ENCODE measurements at regions not wholly inside any gene's neighbourhood (a gene's known extent, or its start where the extent isn't known, plus 50 kb on each side); places are given as distances from the start of the nearest gene placed in this dataset.

- H3K27me3 ChIP-seq (ENCODE audit: insufficient read depth, low read length, poor library complexity), result no peaks in the 10 kb centered on the region
- H2AK5ac ChIP-seq (ENCODE audit: low read length), result no peak overlapping the region
- no peak overlapping the region for H3K4me3 ChIP-seq (ENCODE audit: low read length)
- no peak overlapping the region for H3K23ac ChIP-seq (ENCODE audit: low read length)
- no peak overlapping the region for H3K18ac ChIP-seq (ENCODE audit: low read length)
- H2BK15ac ChIP-seq (replicated peaks; ENCODE audit: low read depth), result no peak overlapping the region
- peak; percentile 23 for DNase-seq
- peaks cover 6% of the 10 kb centered on the region for H3K4me1 ChIP-seq (ENCODE audit: control insufficient read depth, low read depth, low read length)
- no peaks in the 10 kb centered on the region for H3K79me1 ChIP-seq (ENCODE audit: low read length)
- H3K9ac ChIP-seq (ENCODE audit: low read length), result no peak overlapping the region
- no peaks in the 10 kb centered on the region for H3K36me3 ChIP-seq (ENCODE audit: control insufficient read depth, insufficient read depth, low read length)
- no peak overlapping the region for H3K56ac ChIP-seq (ENCODE audit: low read length)
- H4K8ac ChIP-seq (ENCODE audit: low read depth, low read length), result no peak overlapping the region
- H3K4ac ChIP-seq (ENCODE audit: low read depth, low read length), result no peak overlapping the region
- peak overlapping the region; percentile 2 for H3K27ac ChIP-seq (ENCODE audit: low read depth, low read length)
- no peak overlapping the region for H2BK5ac ChIP-seq (ENCODE audit: low read length)
- WGBS (ENCODE audit: extremely low coverage, insufficient coverage, low lambda C conversion rate), result no CpG with 5 or more reads among the region's 7 CpGs
- H4K5ac ChIP-seq (ENCODE audit: low read length), result no peak overlapping the region
- H2BK120ac ChIP-seq (ENCODE audit: low read depth, low read length), result no peak overlapping the region
- no peaks in the 10 kb centered on the region for H3K79me2 ChIP-seq (ENCODE audit: control insufficient read depth, insufficient read depth, low read length)
- H3K4me2 ChIP-seq (ENCODE audit: low read length), result no peak overlapping the region
Observed at GRCh38 chr14:61179061-61179690, 102.0 kb downstream of the TMEM30B start.

- peak overlapping the region; percentile 63 for H3K27ac ChIP-seq (ENCODE audit: low read depth, low read length)
- no peak overlapping the region for H3K4me3 ChIP-seq (ENCODE audit: low read length)
- peak overlapping the region; percentile 17 for H2AK5ac ChIP-seq (ENCODE audit: low read length)
- no peak overlapping the region for H3K9ac ChIP-seq (ENCODE audit: low read length)
- H3K23ac ChIP-seq (ENCODE audit: low read length), result no peak overlapping the region
- H3K79me1 ChIP-seq (ENCODE audit: low read length), result no peaks in the 10 kb centered on the region
- H3K4me1 ChIP-seq (ENCODE audit: control insufficient read depth, low read depth, low read length), result peaks cover 6% of the 10 kb centered on the region
- peak; percentile 89 for DNase-seq
- no peak overlapping the region for H2BK15ac ChIP-seq (replicated peaks; ENCODE audit: low read depth)
- no peak overlapping the region for H2BK5ac ChIP-seq (ENCODE audit: low read length)
- H3K27me3 ChIP-seq (ENCODE audit: insufficient read depth, low read length, poor library complexity), result no peaks in the 10 kb centered on the region
- H3K18ac ChIP-seq (ENCODE audit: low read length), result no peak overlapping the region
- no peak overlapping the region for H3K4me2 ChIP-seq (ENCODE audit: low read length)
- WGBS (ENCODE audit: extremely low coverage, insufficient coverage, low lambda C conversion rate), result no CpG with 5 or more reads among the region's 7 CpGs
- no peak overlapping the region for H2BK120ac ChIP-seq (ENCODE audit: low read depth, low read length)
- no peak overlapping the region for H4K5ac ChIP-seq (ENCODE audit: low read length)
- H3K36me3 ChIP-seq (ENCODE audit: control insufficient read depth, insufficient read depth, low read length), result no peaks in the 10 kb centered on the region
- H3K56ac ChIP-seq (ENCODE audit: low read length), result peak overlapping the region; percentile 44
- no peaks in the 10 kb centered on the region for H3K79me2 ChIP-seq (ENCODE audit: control insufficient read depth, insufficient read depth, low read length)
- H4K8ac ChIP-seq (ENCODE audit: low read depth, low read length), result no peak overlapping the region
- H3K4ac ChIP-seq (ENCODE audit: low read depth, low read length), result no peak overlapping the region
Observed at GRCh38 chr14:61178226-61179060, 102.7 kb downstream of the TMEM30B start.

DNA sequence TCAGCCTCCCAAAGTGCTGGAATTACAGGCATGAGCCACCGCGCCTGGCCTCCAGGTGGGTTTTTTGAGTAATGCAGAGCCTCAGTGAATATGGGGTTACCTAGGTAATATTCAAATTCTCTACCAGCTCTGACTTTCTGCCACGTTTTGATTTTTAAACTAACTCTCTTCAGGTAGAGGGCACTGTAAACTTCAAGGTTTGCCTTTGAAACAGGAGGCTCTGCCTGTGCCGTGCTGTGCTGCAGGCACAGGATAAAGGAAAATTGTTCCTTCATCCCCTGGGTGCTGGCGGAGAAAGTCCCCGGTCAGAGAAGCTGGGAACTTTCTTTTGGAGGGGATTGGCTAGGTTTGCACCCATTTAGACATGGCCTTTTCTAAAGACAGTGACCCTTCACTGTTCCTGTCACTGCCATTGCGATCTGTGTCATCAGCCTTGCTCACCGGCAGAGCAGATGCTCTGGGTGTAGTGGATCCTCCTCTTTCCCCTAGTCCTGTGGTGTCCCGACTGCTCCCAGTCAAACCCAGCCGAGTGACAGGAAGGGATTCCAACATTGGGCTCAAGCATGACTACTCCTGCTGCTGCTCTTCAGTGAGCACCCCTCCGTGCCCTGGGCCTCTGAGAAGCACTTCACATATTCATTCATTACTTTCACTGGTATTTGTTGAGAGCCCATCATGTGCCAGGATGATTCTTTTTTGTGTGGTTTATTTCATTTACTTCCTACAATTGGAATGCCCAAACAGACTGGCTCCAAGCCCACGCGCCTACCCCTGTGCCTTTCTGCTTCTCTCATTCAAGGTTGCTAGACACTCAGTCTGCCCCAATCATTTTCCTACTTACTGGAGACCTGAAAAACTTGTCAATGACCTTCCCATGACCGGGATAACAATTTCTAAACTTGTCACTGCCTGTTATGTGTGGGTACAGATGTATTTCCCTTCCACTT, 103.6 kb downstream of the TMEM30B start:
- Histone ChIP-seq H3K23ac (ENCODE audit: low read length) (no peak overlapping the region), H2AK5ac (ENCODE audit: low read length) (peak overlapping the region; percentile 17), H3K4ac (ENCODE audit: low read depth, low read length) (no peak overlapping the region), H3K36me3 (ENCODE audit: control insufficient read depth, insufficient read depth, low read length) (no peaks in the 10 kb centered on the region), H3K9ac (ENCODE audit: low read length) (no peak overlapping the region), H3K27ac (ENCODE audit: low read depth, low read length) (no peak overlapping the region), H4K5ac (ENCODE audit: low read length) (no peak overlapping the region), H2BK120ac (ENCODE audit: low read depth, low read length) (no peak overlapping the region), H2BK5ac (ENCODE audit: low read length) (no peak overlapping the region), H3K4me3 (ENCODE audit: low read length) (no peak overlapping the region), H3K79me2 (ENCODE audit: control insufficient read depth, insufficient read depth, low read length) (no peaks in the 10 kb centered on the region), H3K4me1 (ENCODE audit: control insufficient read depth, low read depth, low read length) (peaks cover 6% of the 10 kb centered on the region), H3K4me2 (ENCODE audit: low read length) (no peak overlapping the region), H2BK15ac (replicated peaks; ENCODE audit: low read depth) (no peak overlapping the region), H3K18ac (ENCODE audit: low read length) (peak overlapping the region; percentile 20), H4K8ac (ENCODE audit: low read depth, low read length) (no peak overlapping the region), H3K56ac (ENCODE audit: low read length) (peak overlapping the region; percentile 67), H3K27me3 (ENCODE audit: insufficient read depth, low read length, poor library complexity) (no peaks in the 10 kb centered on the region), H3K79me1 (ENCODE audit: low read length) (no peaks in the 10 kb centered on the region)
- WGBS (ENCODE audit: extremely low coverage, insufficient coverage, low lambda C conversion rate), result no CpG with 5 or more reads among the region's 14 CpGs
- DNase-seq, result peak; percentile 83

- no peak overlapping the region for H3K18ac ChIP-seq (ENCODE audit: low read length)
- no peak overlapping the region for H3K4ac ChIP-seq (ENCODE audit: low read depth, low read length)
- H2BK120ac ChIP-seq (ENCODE audit: low read depth, low read length), result no peak overlapping the region
- no peaks in the 10 kb centered on the region for H3K79me2 ChIP-seq (ENCODE audit: control insufficient read depth, insufficient read depth, low read length)
- H2AK5ac ChIP-seq (ENCODE audit: low read length), result no peak overlapping the region
- H3K4me3 ChIP-seq (ENCODE audit: low read length), result no peak overlapping the region
- H4K5ac ChIP-seq (ENCODE audit: low read length), result no peak overlapping the region
- H3K23ac ChIP-seq (ENCODE audit: low read length), result no peak overlapping the region
- no peak overlapping the region for H4K8ac ChIP-seq (ENCODE audit: low read depth, low read length)
- no peak overlapping the region for H3K56ac ChIP-seq (ENCODE audit: low read length)
- H3K27ac ChIP-seq (ENCODE audit: low read depth, low read length), result no peak overlapping the region
- no peak overlapping the region for H3K4me2 ChIP-seq (ENCODE audit: low read length)
- no peaks in the 10 kb centered on the region for H3K36me3 ChIP-seq (ENCODE audit: control insufficient read depth, insufficient read depth, low read length)
- no peak for DNase-seq
- H2BK15ac ChIP-seq (replicated peaks; ENCODE audit: low read depth), result no peak overlapping the region
- peaks cover 6% of the 10 kb centered on the region for H3K4me1 ChIP-seq (ENCODE audit: control insufficient read depth, low read depth, low read length)
- H3K27me3 ChIP-seq (ENCODE audit: insufficient read depth, low read length, poor library complexity), result no peaks in the 10 kb centered on the region
- WGBS (ENCODE audit: extremely low coverage, insufficient coverage, low lambda C conversion rate), result no CpG with 5 or more reads among the region's 2 CpGs
- no peak overlapping the region for H3K9ac ChIP-seq (ENCODE audit: low read length)
- H2BK5ac ChIP-seq (ENCODE audit: low read length), result no peak overlapping the region
- no peaks in the 10 kb centered on the region for H3K79me1 ChIP-seq (ENCODE audit: low read length)
Observed at GRCh38 chr14:61176686-61177085, 104.5 kb downstream of the TMEM30B start.

DNA sequence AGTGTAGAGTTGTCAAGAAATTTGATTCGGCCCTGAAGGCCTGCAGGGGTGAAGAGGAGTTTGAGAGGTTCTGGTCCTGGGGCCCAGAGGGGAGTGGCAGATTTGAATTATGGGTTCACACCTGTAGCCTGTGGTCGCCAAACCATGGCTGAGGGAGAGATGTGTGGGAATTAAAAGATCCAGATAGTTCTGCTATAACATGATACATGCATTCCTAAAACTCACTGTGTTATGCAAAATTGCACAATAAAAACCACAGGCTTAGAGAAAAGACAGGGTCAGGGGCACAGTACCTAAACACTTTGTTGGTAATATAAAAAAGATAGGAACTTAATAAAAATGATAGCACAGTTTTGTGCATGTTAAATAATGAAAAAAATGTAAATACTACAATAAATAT, 106.2 kb downstream of the TMEM30B start:
- H3K23ac ChIP-seq (ENCODE audit: low read length), result no peak overlapping the region
- no peak overlapping the region for H3K18ac ChIP-seq (ENCODE audit: low read length)
- H3K79me1 ChIP-seq (ENCODE audit: low read length), result no peaks in the 10 kb centered on the region
- H3K79me2 ChIP-seq (ENCODE audit: control insufficient read depth, insufficient read depth, low read length), result no peaks in the 10 kb centered on the region
- no peaks in the 10 kb centered on the region for H3K36me3 ChIP-seq (ENCODE audit: control insufficient read depth, insufficient read depth, low read length)
- no peak for DNase-seq
- no peak overlapping the region for H3K4ac ChIP-seq (ENCODE audit: low read depth, low read length)
- no peak overlapping the region for H3K9ac ChIP-seq (ENCODE audit: low read length)
- peak overlapping the region; percentile 57 for H2BK5ac ChIP-seq (ENCODE audit: low read length)
- no peak overlapping the region for H3K4me2 ChIP-seq (ENCODE audit: low read length)
- no peaks in the 10 kb centered on the region for H3K27me3 ChIP-seq (ENCODE audit: insufficient read depth, low read length, poor library complexity)
- H3K27ac ChIP-seq (ENCODE audit: low read depth, low read length), result peak overlapping the region; percentile 86
- no peak overlapping the region for H4K5ac ChIP-seq (ENCODE audit: low read length)
- peak overlapping the region; percentile 44 for H3K56ac ChIP-seq (ENCODE audit: low read length)
- no peak overlapping the region for H2BK120ac ChIP-seq (ENCODE audit: low read depth, low read length)
- no peak overlapping the region for H2AK5ac ChIP-seq (ENCODE audit: low read length)
- H3K4me1 ChIP-seq (ENCODE audit: control insufficient read depth, low read depth, low read length), result peaks cover 6% of the 10 kb centered on the region
- H4K8ac ChIP-seq (ENCODE audit: low read depth, low read length), result no peak overlapping the region
- no peak overlapping the region for H3K4me3 ChIP-seq (ENCODE audit: low read length)
- WGBS (ENCODE audit: extremely low coverage, insufficient coverage, low lambda C conversion rate), result no CpG with 5 or more reads among the region's 2 CpGs
- H2BK15ac ChIP-seq (replicated peaks; ENCODE audit: low read depth), result no peak overlapping the region
